H9 (cell line): ENCODE measurements at regions not wholly inside any gene's neighbourhood (a gene's known extent, or its start where the extent isn't known, plus 50 kb on each side); places are given as distances from the start of the nearest gene placed in this dataset.

Experiments
- DNase-seq: peaks from one replicate; pipeline ENCODE4 v3.0.0-alpha.2; 2017
- H2AFZ ChIP-seq: one replicate; pipeline ENCODE4 v1.6.1; 2013; ENCODE audit warnings: mild to moderate bottlenecking, low read length, control low read depth, moderate library complexity
- H2AK5ac ChIP-seq: 2 replicates; pipeline ENCODE4 v1.6.1; 2013; ENCODE audit warnings: low read length, control low read depth, mixed read lengths; ENCODE audit not compliant: insufficient read length
- H2BK120ac ChIP-seq: one replicate; pipeline ENCODE4 v1.6.1; 2013; ENCODE audit warnings: low read depth, mild to moderate bottlenecking, low read length, control low read depth, inconsistent platforms; ENCODE audit not compliant: poor library complexity, severe bottlenecking
- H2BK12ac ChIP-seq: 2 replicates; pipeline ENCODE4 v1.6.1; 2013; ENCODE audit warnings: low read length, control low read depth, mixed read lengths, low read depth; ENCODE audit not compliant: insufficient read length
- H2BK15ac ChIP-seq: 2 replicates; pipeline ENCODE4 v1.6.1; 2013; ENCODE audit warnings: low read depth, low read length, control low read depth
- H2BK20ac ChIP-seq: one replicate; pipeline ENCODE4 v1.6.1; 2013; ENCODE audit warnings: low read depth, mild to moderate bottlenecking, low read length, control low read depth, inconsistent platforms; ENCODE audit not compliant: poor library complexity, severe bottlenecking
- H2BK5ac ChIP-seq: 2 replicates; pipeline ENCODE4 v1.6.1; 2013; ENCODE audit warnings: low read length, control low read depth, mixed read lengths; ENCODE audit not compliant: insufficient read length
- H3K14ac ChIP-seq: 2 replicates; pipeline ENCODE4 v1.6.1; 2013; ENCODE audit warnings: low read length, control low read depth; ENCODE audit not compliant: insufficient read depth
- H3K18ac ChIP-seq: 2 replicates; pipeline ENCODE4 v1.6.1; 2013; ENCODE audit warnings: low read depth, mild to moderate bottlenecking, mixed read lengths, low read length, control low read depth; ENCODE audit not compliant: insufficient read length
- H3K23ac ChIP-seq: 2 replicates; pipeline ENCODE4 v1.6.1; 2013; ENCODE audit warnings: low read length, control low read depth, mixed read lengths, low read depth; ENCODE audit not compliant: insufficient read length
- H3K23me2 ChIP-seq: 2 replicates; pipeline ENCODE4 v1.6.1; 2013; ENCODE audit warnings: low read depth, mild to moderate bottlenecking, mixed read lengths, low read length, control low read depth; ENCODE audit not compliant: insufficient read length, poor library complexity, severe bottlenecking
- H3K27ac ChIP-seq: 2 replicates; pipeline ENCODE4 v1.5.1; 2013; ENCODE audit warnings: low read length, control low read depth, mixed read lengths, low read depth; ENCODE audit not compliant: insufficient read length
- H3K27me3 ChIP-seq: 2 replicates; pipeline ENCODE4 v1.6.1; 2013; ENCODE audit warnings: low read length, control low read depth, inconsistent platforms; ENCODE audit not compliant: insufficient read depth
- H3K4ac ChIP-seq: 2 replicates; pipeline ENCODE4 v1.6.1; 2013; ENCODE audit warnings: low read depth, mild to moderate bottlenecking, control low read depth, inconsistent platforms, low read length, moderate library complexity
- H3K4me1 ChIP-seq: 2 replicates; pipeline ENCODE4 v1.6.1; 2013; ENCODE audit warnings: low read length, control low read depth, inconsistent platforms; ENCODE audit not compliant: insufficient read depth
- H3K4me2 ChIP-seq: 2 replicates; pipeline ENCODE4 v1.6.1; 2013; ENCODE audit warnings: low read length, control low read depth, mixed read lengths; ENCODE audit not compliant: insufficient read length, insufficient read depth
- H3K56ac ChIP-seq: 2 replicates; pipeline ENCODE4 v1.6.1; 2013; ENCODE audit warnings: low read depth, mild to moderate bottlenecking, mixed read lengths, low read length, control low read depth; ENCODE audit not compliant: insufficient read length
- H3K79me1 ChIP-seq: 2 replicates; pipeline ENCODE4 v1.6.1; 2013; ENCODE audit warnings: low read depth, mild to moderate bottlenecking, moderate library complexity, low read length, control low read depth, inconsistent platforms; ENCODE audit not compliant: insufficient read depth, poor library complexity, severe bottlenecking
- H3K79me2 ChIP-seq: 2 replicates; pipeline ENCODE4 v1.6.1; 2013; ENCODE audit warnings: low read length, control low read depth, inconsistent platforms; ENCODE audit not compliant: insufficient read depth
- H3K9ac ChIP-seq: 2 replicates; pipeline ENCODE4 v1.6.1; 2013; ENCODE audit warnings: low read length, control low read depth, mixed read lengths; ENCODE audit not compliant: insufficient read length; ENCODE audit errors: extremely low read depth
- H3K9me3 ChIP-seq: one replicate; pipeline ENCODE4 v1.6.1; 2013; ENCODE audit warnings: low read depth, low read length, inconsistent platforms; ENCODE audit not compliant: control insufficient read depth
- H3T11ph ChIP-seq: one replicate; pipeline ENCODE4 v1.6.1; 2013; ENCODE audit warnings: mild to moderate bottlenecking, low read length, control low read depth, inconsistent platforms
- H4K20me1 ChIP-seq: one replicate; pipeline ENCODE4 v1.6.1; 2013; ENCODE audit not compliant: control insufficient read depth, insufficient read length, insufficient read depth
- H4K5ac ChIP-seq: 2 replicates; pipeline ENCODE4 v1.6.1; 2013; ENCODE audit warnings: low read depth, mild to moderate bottlenecking, mixed read lengths, low read length, control low read depth; ENCODE audit not compliant: insufficient read length
- H4K8ac ChIP-seq: replicated peaks from 2 replicates; pipeline ENCODE4 v1.6.1; 2013; ENCODE audit warnings: low read length, control low read depth, mixed read lengths, low read depth; ENCODE audit not compliant: insufficient read length
- H4K91ac ChIP-seq: 2 replicates; pipeline ENCODE4 v1.6.1; 2013; ENCODE audit warnings: low read depth, mild to moderate bottlenecking, moderate library complexity, mixed read lengths, low read length, control low read depth; ENCODE audit not compliant: insufficient read length
- H3K27ac Mint-ChIP-seq, 3 experiments: 2 replicates in 2 of 3; 3 replicates in 1 of 3; pipeline ENCODE4 v1.8.0; 2020 to 2021; ENCODE audit warnings: mixed read lengths in 3 of 3, mild to moderate bottlenecking in 1 of 3, moderate library complexity in 1 of 3
- H3K27me3 Mint-ChIP-seq: 2 replicates; pipeline ENCODE4 v1.8.0; 2021; ENCODE audit warnings: low read depth, mild to moderate bottlenecking, moderate library complexity, mixed read lengths
- H3K36me3 Mint-ChIP-seq, 3 experiments: 2 replicates in 2 of 3; 3 replicates in 1 of 3; pipeline ENCODE4 v1.8.0; 2020 to 2021; ENCODE audit warnings: low read depth in 3 of 3, mixed read lengths in 3 of 3; ENCODE audit not compliant: insufficient read depth in 1 of 3
- H3K4me1 Mint-ChIP-seq, 2 experiments: 2 replicates each; pipeline ENCODE4 v1.8.0; 2020; ENCODE audit warnings: mixed read lengths in 2 of 2
- H3K4me3 Mint-ChIP-seq, 2 experiments: 2 replicates in 1 of 2; 3 replicates in 1 of 2; pipeline ENCODE4 v1.8.0; 2020 to 2021; ENCODE audit warnings: mild to moderate bottlenecking in 2 of 2, mixed read lengths in 2 of 2, moderate library complexity in 1 of 2
- H3K9me3 Mint-ChIP-seq, 2 experiments: 2 replicates in 1 of 2; 3 replicates in 1 of 2; pipeline ENCODE4 v1.8.0; 2020; ENCODE audit warnings: mild to moderate bottlenecking in 2 of 2, mixed read lengths in 2 of 2, moderate library complexity in 1 of 2
- CTCF ChIP-seq: fragments of 200-600 bp; sonication (generic); conservative IDR thresholded peaks from 3 replicates; pipeline ENCODE4 v1.8.0; 2021; ENCODE audit warnings: antibody characterized with exemption, mild to moderate bottlenecking
- WGBS: extraction: QIAGEN DNeasy Blood & Tissue Kit; methylation state at CpG from one replicate; pipeline ENCODE4 v1.1.7; 2013; ENCODE audit warnings: missing lambda C conversion rate, low lambda C conversion rate, mixed read lengths; ENCODE audit not compliant: insufficient read length; ENCODE audit errors: extremely low coverage; 5-methylcytosine and 5-hydroxymethylcytosine counted together

DNA sequence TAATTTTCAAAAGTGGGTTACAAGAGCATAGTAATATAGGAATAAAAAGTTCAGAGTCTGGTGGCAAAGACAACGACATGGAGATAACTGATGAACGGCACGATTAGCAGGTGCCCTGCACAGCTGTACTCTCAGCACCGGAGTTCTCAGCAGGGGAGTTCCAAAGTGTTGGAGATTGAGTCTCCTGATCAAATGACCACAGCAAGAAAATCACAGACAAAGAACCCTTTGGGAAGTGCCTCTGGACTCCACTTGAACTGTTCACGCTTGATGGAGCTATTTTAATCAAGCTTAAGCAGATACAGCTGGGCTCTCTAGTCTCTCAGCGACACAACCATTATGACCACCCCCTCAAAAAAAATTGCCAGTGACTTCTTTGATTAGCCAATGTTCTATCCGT, 153.1 kb downstream of the ALG10B start:
- Histone ChIP-seq H2BK20ac (no peak overlapping the region), H4K91ac (no peak overlapping the region), H2AFZ (no peak overlapping the region), H3K23ac (no peak overlapping the region), H2BK15ac (no peak overlapping the region), H2BK120ac (no peak overlapping the region), H4K20me1 (no peaks in the 10 kb centered on the region), H3K18ac (no peak overlapping the region), H3K56ac (no peak overlapping the region), H3K23me2 (no peaks in the 10 kb centered on the region), H3K4me1 (no peaks in the 10 kb centered on the region), H3K27ac (no peak overlapping the region), H3K4ac (no peak overlapping the region), H2BK12ac (no peak overlapping the region), H3K27me3 (no peaks in the 10 kb centered on the region), H3K9me3 (no peaks in the 10 kb centered on the region), H2AK5ac (no peak overlapping the region), H3K79me2 (no peaks in the 10 kb centered on the region), H3K79me1 (no peaks in the 10 kb centered on the region), H3K9ac (no peak overlapping the region), H4K8ac (no peak overlapping the region), H3K14ac (no peak overlapping the region), H2BK5ac (no peak overlapping the region), H3T11ph (no peak overlapping the region), H3K4me2 (no peak overlapping the region), H4K5ac (no peak overlapping the region)
- no CpG with 5 or more reads among the region's 7 CpGs for WGBS
- no peak overlapping the region for H3K4me3 Mint-ChIP-seq
- DNase-seq, result no peak
- H3K4me1 Mint-ChIP-seq, result 0 out of 4 replicates have a peak, but pooled peaks cover 0 to 2% of the 10 kb centered on the region in 2 experiments
- H3K27me3 Mint-ChIP-seq, result no peaks in the 10 kb centered on the region; the same call in 1 of the 2 replicates
- H3K9me3 Mint-ChIP-seq, result peaks cover 12 to 14% of the 10 kb centered on the region in 2 experiments
- no peak for TF ChIP-seq CTCF
- H3K27ac Mint-ChIP-seq, result no peak overlapping the region
- peaks cover 5 to 11% (median 11%) of the 10 kb centered on the region in 3 experiments for H3K36me3 Mint-ChIP-seq
